ENCODE measurements at regions not wholly inside any gene's neighbourhood (a gene's known extent, or its start where the extent isn't known, plus 50 kb on each side); places are given as distances from the start of the nearest gene placed in this dataset.

DNA sequence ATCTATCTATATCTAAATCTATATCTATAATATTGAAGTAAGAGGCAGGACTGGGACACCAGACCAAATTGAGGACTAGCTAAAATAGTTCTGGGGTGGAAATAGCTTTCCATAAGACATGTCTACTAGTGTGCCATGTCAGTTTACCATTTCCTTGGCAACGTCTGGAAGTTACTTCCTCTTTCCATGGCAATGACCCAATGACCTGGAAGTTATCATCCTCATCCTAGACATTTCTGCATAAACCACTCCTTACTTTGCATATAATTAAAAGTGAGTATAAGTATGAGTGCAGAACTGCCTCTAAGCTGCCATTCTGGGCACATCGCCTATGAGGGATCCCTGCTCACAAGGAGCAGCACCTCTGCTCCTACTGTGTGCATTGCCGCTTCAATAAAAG is 734.0 kb upstream of the GCFC2 start:
- no peak overlapping the region for H2BK15ac ChIP-seq (ENCODE audit: low read length)
- H3K36me3 ChIP-seq (replicated peaks in 1 of 2; ENCODE audit: control insufficient read depth in 2 of 2, insufficient read depth in 2 of 2, low read length in 2 of 2), result no peaks in the 10 kb centered on the region
- H3K18ac ChIP-seq (ENCODE audit: low read length), result no peak overlapping the region
- H2AFZ ChIP-seq (ENCODE audit: low read length), result no peak overlapping the region
- no peak overlapping the region for H2AK5ac ChIP-seq (ENCODE audit: low read depth, low read length)
- peaks cover 1 to 4% of the 10 kb centered on the region in 2 donors for H3K9me3 ChIP-seq (replicated peaks in 1 of 2; ENCODE audit: control insufficient read depth in 2 of 2, insufficient read depth in 1 of 2, low read depth in 1 of 2, low read length in 2 of 2)
- no peaks in the 10 kb centered on the region for H3K4me1 ChIP-seq (ENCODE audit: control insufficient read depth in 2 of 2, insufficient read depth in 1 of 2, low read depth in 1 of 2, low read length in 2 of 2)
- no peak overlapping the region for H3K23ac ChIP-seq (ENCODE audit: low read depth, low read length, poor library complexity)
- no peaks in the 10 kb centered on the region for H3K27me3 ChIP-seq (ENCODE audit: control insufficient read depth in 3 of 3, insufficient read depth in 3 of 3, low read depth in 1 of 3, low read length in 3 of 3)
- no peak overlapping the region for H2BK5ac ChIP-seq (ENCODE audit: low read length)
- no peak for DNase-seq (ENCODE audit: low spot score)
- H3K4me3 ChIP-seq (ENCODE audit: low read length in 2 of 2), result no peak overlapping the region
- no peak overlapping the region for H3K4ac ChIP-seq (ENCODE audit: low read length)
- no peak overlapping the region for H3K9ac ChIP-seq (ENCODE audit: low read depth, low read length, poor library complexity)
- H2BK120ac ChIP-seq (ENCODE audit: low read depth, low read length), result no peak overlapping the region
- no peak overlapping the region for H3K14ac ChIP-seq (ENCODE audit: low read length)
- no peak overlapping the region for H2BK12ac ChIP-seq (ENCODE audit: low read length)
- WGBS, 2 donors (ENCODE audit: extremely low coverage in 2 of 2, insufficient read length in 2 of 2, insufficient replicate concordance in 1 of 2), result no CpG with 5 or more reads among the region's 3 CpGs
- H4K91ac ChIP-seq (ENCODE audit: low read depth, low read length, poor library complexity), result no peak overlapping the region
- no peaks in the 10 kb centered on the region for H3K79me1 ChIP-seq (ENCODE audit: low read depth, low read length)
- no peak overlapping the region for H4K8ac ChIP-seq (ENCODE audit: low read depth, low read length)
- H3K27ac ChIP-seq (replicated peaks; ENCODE audit: low read length), result no peak overlapping the region
- no peak overlapping the region for H3K4me2 ChIP-seq (ENCODE audit: insufficient read depth, low read length, poor library complexity, severe bottlenecking)

DNA sequence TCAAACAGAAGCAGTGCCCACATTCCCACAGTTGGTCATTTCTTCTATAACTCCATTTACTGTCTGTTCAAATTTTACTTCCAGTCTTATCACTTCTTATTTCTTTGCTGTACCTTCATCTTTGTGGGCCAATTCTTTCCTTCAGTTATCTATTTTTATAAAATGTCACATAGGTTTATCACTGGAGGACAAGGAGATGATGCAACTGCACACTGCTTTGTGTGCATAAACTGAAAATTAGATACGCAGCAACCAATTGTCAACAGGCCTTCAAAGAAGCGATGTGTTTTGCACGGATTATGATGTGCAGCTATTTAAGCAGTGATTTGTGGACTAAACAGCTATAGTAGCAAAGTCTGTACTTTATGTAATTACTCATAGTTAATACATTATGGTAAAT is 726.8 kb upstream of the GCFC2 start:
- no peak overlapping the region for H3K27ac ChIP-seq (replicated peaks; ENCODE audit: low read length)
- DNase-seq (ENCODE audit: low spot score), result no peak
- H3K23ac ChIP-seq (ENCODE audit: low read depth, low read length, poor library complexity), result no peak overlapping the region
- no peaks in the 10 kb centered on the region for H3K36me3 ChIP-seq (replicated peaks in 1 of 2; ENCODE audit: control insufficient read depth in 2 of 2, insufficient read depth in 2 of 2, low read length in 2 of 2)
- H3K4me1 ChIP-seq (ENCODE audit: control insufficient read depth in 2 of 2, insufficient read depth in 1 of 2, low read depth in 1 of 2, low read length in 2 of 2), result no peaks in the 10 kb centered on the region
- H3K14ac ChIP-seq (ENCODE audit: low read length), result no peak overlapping the region
- H3K9me3 ChIP-seq (replicated peaks in 1 of 2; ENCODE audit: control insufficient read depth in 2 of 2, insufficient read depth in 1 of 2, low read depth in 1 of 2, low read length in 2 of 2), result no peaks in the 10 kb centered on the region
- no peak overlapping the region for H3K4me2 ChIP-seq (ENCODE audit: insufficient read depth, low read length, poor library complexity, severe bottlenecking)
- H2AFZ ChIP-seq (ENCODE audit: low read length), result no peak overlapping the region
- H4K8ac ChIP-seq (ENCODE audit: low read depth, low read length), result no peak overlapping the region
- H3K79me1 ChIP-seq (ENCODE audit: low read depth, low read length), result no peaks in the 10 kb centered on the region
- no peak overlapping the region for H3K9ac ChIP-seq (ENCODE audit: low read depth, low read length, poor library complexity)
- H3K27me3 ChIP-seq (ENCODE audit: control insufficient read depth in 3 of 3, insufficient read depth in 3 of 3, low read depth in 1 of 3, low read length in 3 of 3), result no peaks in the 10 kb centered on the region
- H2BK120ac ChIP-seq (ENCODE audit: low read depth, low read length), result no peak overlapping the region
- no peak overlapping the region for H3K4me3 ChIP-seq (ENCODE audit: low read length in 2 of 2)
- no CpG with 5 or more reads among the region's 3 CpGs for WGBS, 2 donors (ENCODE audit: extremely low coverage in 2 of 2, insufficient read length in 2 of 2, insufficient replicate concordance in 1 of 2)
- no peak overlapping the region for H2BK5ac ChIP-seq (ENCODE audit: low read length)
- H3K4ac ChIP-seq (ENCODE audit: low read length), result no peak overlapping the region
- no peak overlapping the region for H4K91ac ChIP-seq (ENCODE audit: low read depth, low read length, poor library complexity)
- H2AK5ac ChIP-seq (ENCODE audit: low read depth, low read length), result no peak overlapping the region
- no peak overlapping the region for H2BK12ac ChIP-seq (ENCODE audit: low read length)
- H2BK15ac ChIP-seq (ENCODE audit: low read length), result no peak overlapping the region
- no peak overlapping the region for H3K18ac ChIP-seq (ENCODE audit: low read length)

DNA sequence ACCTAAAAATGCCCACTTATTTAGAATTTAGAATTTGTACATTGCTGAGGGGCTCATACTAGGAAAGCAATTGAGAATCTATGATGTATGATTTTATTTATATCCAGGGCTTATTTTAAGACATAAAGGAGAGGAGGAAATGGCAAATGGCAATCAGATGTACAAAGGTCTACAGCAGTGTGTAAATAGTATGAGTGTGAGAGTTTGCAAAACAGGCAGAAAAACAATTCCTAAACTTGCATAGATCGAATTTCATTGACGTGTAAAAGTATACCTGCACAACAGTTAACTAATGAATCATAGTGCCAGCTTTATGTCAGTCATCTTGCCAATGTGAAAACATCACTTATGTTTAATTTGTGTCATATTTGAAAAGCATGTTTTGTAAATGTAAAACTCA is 718.7 kb upstream of the GCFC2 start:
- Histone ChIP-seq H3K27me3 (ENCODE audit: control insufficient read depth in 3 of 3, insufficient read depth in 3 of 3, low read depth in 1 of 3, low read length in 3 of 3) (no peaks in the 10 kb centered on the region), H3K14ac (ENCODE audit: low read length) (no peak overlapping the region), H3K4me1 (ENCODE audit: control insufficient read depth in 2 of 2, insufficient read depth in 1 of 2, low read depth in 1 of 2, low read length in 2 of 2) (no peaks in the 10 kb centered on the region), H2BK15ac (ENCODE audit: low read length) (no peak overlapping the region), H3K4me3 (ENCODE audit: low read length in 2 of 2) (no peak overlapping the region), H3K9ac (ENCODE audit: low read depth, low read length, poor library complexity) (no peak overlapping the region), H2BK120ac (ENCODE audit: low read depth, low read length) (no peak overlapping the region), H3K23ac (ENCODE audit: low read depth, low read length, poor library complexity) (no peak overlapping the region), H4K8ac (ENCODE audit: low read depth, low read length) (no peak overlapping the region), H2BK5ac (ENCODE audit: low read length) (no peak overlapping the region), H2AFZ (ENCODE audit: low read length) (no peak overlapping the region), H3K4ac (ENCODE audit: low read length) (no peak overlapping the region), H3K27ac (replicated peaks; ENCODE audit: low read length) (no peak overlapping the region), H3K79me1 (ENCODE audit: low read depth, low read length) (no peaks in the 10 kb centered on the region), H3K36me3 (replicated peaks in 1 of 2; ENCODE audit: control insufficient read depth in 2 of 2, insufficient read depth in 2 of 2, low read length in 2 of 2) (no peaks in the 10 kb centered on the region), H3K18ac (ENCODE audit: low read length) (no peak overlapping the region), H4K91ac (ENCODE audit: low read depth, low read length, poor library complexity) (no peak overlapping the region), H3K4me2 (ENCODE audit: insufficient read depth, low read length, poor library complexity, severe bottlenecking) (no peak overlapping the region), H2BK12ac (ENCODE audit: low read length) (no peak overlapping the region), H3K9me3 (replicated peaks in 1 of 2; ENCODE audit: control insufficient read depth in 2 of 2, insufficient read depth in 1 of 2, low read depth in 1 of 2, low read length in 2 of 2) (no peaks in the 10 kb centered on the region), H2AK5ac (ENCODE audit: low read depth, low read length) (no peak overlapping the region)
- no peak for DNase-seq (ENCODE audit: low spot score)
- no CpG with 5 or more reads among the region's 2 CpGs for WGBS, 2 donors (ENCODE audit: extremely low coverage in 2 of 2, insufficient read length in 2 of 2, insufficient replicate concordance in 1 of 2)

DNA sequence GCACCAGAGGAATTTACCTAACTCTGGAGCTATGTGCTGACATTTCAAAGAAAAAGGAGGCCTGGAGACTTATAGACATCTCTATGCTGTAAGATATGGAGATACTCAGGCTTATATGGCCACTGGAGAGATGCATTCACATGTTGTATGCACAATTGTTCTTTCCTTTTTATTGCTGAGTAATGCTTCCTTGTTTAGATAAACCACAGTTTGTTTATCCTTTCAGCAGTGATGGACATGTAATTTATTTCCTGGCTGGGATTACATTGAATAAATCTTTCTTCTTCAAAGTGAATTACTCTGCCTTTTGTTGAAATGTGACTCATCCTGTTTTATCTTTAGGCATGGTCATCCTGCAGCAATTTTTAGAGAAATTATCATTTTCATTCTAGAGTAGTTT is 716.7 kb upstream of the GCFC2 start:
- Histone ChIP-seq H3K4ac (ENCODE audit: low read length) (no peak overlapping the region), H2BK15ac (ENCODE audit: low read length) (no peak overlapping the region), H3K79me1 (ENCODE audit: low read depth, low read length) (no peaks in the 10 kb centered on the region), H3K4me2 (ENCODE audit: insufficient read depth, low read length, poor library complexity, severe bottlenecking) (no peak overlapping the region), H3K4me1 (ENCODE audit: control insufficient read depth in 2 of 2, insufficient read depth in 1 of 2, low read depth in 1 of 2, low read length in 2 of 2) (no peaks in the 10 kb centered on the region), H2BK120ac (ENCODE audit: low read depth, low read length) (no peak overlapping the region), H3K18ac (ENCODE audit: low read length) (no peak overlapping the region), H3K27ac (replicated peaks; ENCODE audit: low read length) (no peak overlapping the region), H3K9me3 (replicated peaks in 1 of 2; ENCODE audit: control insufficient read depth in 2 of 2, insufficient read depth in 1 of 2, low read depth in 1 of 2, low read length in 2 of 2) (no peaks in the 10 kb centered on the region), H3K4me3 (ENCODE audit: low read length in 2 of 2) (no peak overlapping the region), H3K14ac (ENCODE audit: low read length) (no peak overlapping the region), H4K8ac (ENCODE audit: low read depth, low read length) (no peak overlapping the region), H3K9ac (ENCODE audit: low read depth, low read length, poor library complexity) (no peak overlapping the region), H2BK5ac (ENCODE audit: low read length) (no peak overlapping the region), H2AK5ac (ENCODE audit: low read depth, low read length) (no peak overlapping the region), H3K36me3 (replicated peaks in 1 of 2; ENCODE audit: control insufficient read depth in 2 of 2, insufficient read depth in 2 of 2, low read length in 2 of 2) (no peaks in the 10 kb centered on the region), H4K91ac (ENCODE audit: low read depth, low read length, poor library complexity) (no peak overlapping the region), H3K27me3 (ENCODE audit: control insufficient read depth in 3 of 3, insufficient read depth in 3 of 3, low read depth in 1 of 3, low read length in 3 of 3) (no peaks in the 10 kb centered on the region), H2AFZ (ENCODE audit: low read length) (no peak overlapping the region), H2BK12ac (ENCODE audit: low read length) (no peak overlapping the region), H3K23ac (ENCODE audit: low read depth, low read length, poor library complexity) (no peak overlapping the region)
- DNase-seq (ENCODE audit: low spot score), result no peak

All from neuronal stem cell (in vitro differentiated cells).